ENCODE measurements at regions not wholly inside any gene's neighbourhood (a gene's known extent, or its start where the extent isn't known, plus 50 kb on each side); places are given as distances from the start of the nearest gene placed in this dataset.

GRCh38 chr6:125370343-125370742 is 68.6 kb upstream of the HDDC2 start:
- H4K8ac ChIP-seq (replicated peaks; ENCODE audit: insufficient read length, low read depth, low read length): no peak overlapping the region
- no peaks in the 10 kb centered on the region for H3K79me2 ChIP-seq (ENCODE audit: insufficient read depth, low read length)
- H3K9me3 ChIP-seq (ENCODE audit: control insufficient read depth, low read depth, low read length): no peaks in the 10 kb centered on the region
- no peak overlapping the region for H2AFZ ChIP-seq (ENCODE audit: low read length)
- H2BK15ac ChIP-seq (ENCODE audit: low read depth, low read length): no peak overlapping the region
- H3K27ac ChIP-seq (ENCODE audit: insufficient read length, low read depth, low read length): no peak overlapping the region
- no peak overlapping the region for H3K4ac ChIP-seq (ENCODE audit: low read depth, low read length)
- H2BK12ac ChIP-seq (ENCODE audit: insufficient read length, low read depth, low read length): no peak overlapping the region
- H3K79me1 ChIP-seq (ENCODE audit: insufficient read depth, low read depth, low read length, poor library complexity, severe bottlenecking): no peaks in the 10 kb centered on the region
- H3K9ac ChIP-seq (ENCODE audit: extremely low read depth, insufficient read length, low read length): no peak overlapping the region
- H3K23ac ChIP-seq (ENCODE audit: insufficient read length, low read depth, low read length): no peak overlapping the region
- no peaks in the 10 kb centered on the region for H3K4me1 ChIP-seq (ENCODE audit: insufficient read depth, low read length)
- H3K4me2 ChIP-seq (ENCODE audit: insufficient read depth, insufficient read length, low read length): no peak overlapping the region
- H3K36me3 Mint-ChIP-seq (ENCODE audit: insufficient read depth in 1 of 3, low read depth in 3 of 3): no peaks in the 10 kb centered on the region
- no peak overlapping the region for H2BK120ac ChIP-seq (ENCODE audit: low read depth, low read length, poor library complexity, severe bottlenecking)
- TF ChIP-seq, protein P1, sequence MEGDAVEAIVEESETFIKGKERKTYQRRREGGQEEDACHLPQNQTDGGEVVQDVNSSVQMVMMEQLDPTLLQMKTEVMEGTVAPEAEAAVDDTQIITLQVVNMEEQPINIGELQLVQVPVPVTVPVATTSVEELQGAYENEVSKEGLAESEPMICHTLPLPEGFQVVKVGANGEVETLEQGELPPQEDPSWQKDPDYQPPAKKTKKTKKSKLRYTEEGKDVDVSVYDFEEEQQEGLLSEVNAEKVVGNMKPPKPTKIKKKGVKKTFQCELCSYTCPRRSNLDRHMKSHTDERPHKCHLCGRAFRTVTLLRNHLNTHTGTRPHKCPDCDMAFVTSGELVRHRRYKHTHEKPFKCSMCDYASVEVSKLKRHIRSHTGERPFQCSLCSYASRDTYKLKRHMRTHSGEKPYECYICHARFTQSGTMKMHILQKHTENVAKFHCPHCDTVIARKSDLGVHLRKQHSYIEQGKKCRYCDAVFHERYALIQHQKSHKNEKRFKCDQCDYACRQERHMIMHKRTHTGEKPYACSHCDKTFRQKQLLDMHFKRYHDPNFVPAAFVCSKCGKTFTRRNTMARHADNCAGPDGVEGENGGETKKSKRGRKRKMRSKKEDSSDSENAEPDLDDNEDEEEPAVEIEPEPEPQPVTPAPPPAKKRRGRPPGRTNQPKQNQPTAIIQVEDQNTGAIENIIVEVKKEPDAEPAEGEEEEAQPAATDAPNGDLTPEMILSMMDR (conservative IDR thresholded peaks at IDR 0.05): no peak
- DNase-seq: no peak
- 0 out of 2 replicates have a peak overlapping the region, but pooled peaks have one; percentile 31 for H3K14ac ChIP-seq (ENCODE audit: insufficient read depth, low read length)
- no peaks in the 10 kb centered on the region for H3K23me2 ChIP-seq (ENCODE audit: insufficient read length, low read depth, low read length, poor library complexity, severe bottlenecking)
- no peak overlapping the region for H3K4me3 Mint-ChIP-seq
- H4K20me1 ChIP-seq (ENCODE audit: control insufficient read depth, insufficient read depth, insufficient read length): no peaks in the 10 kb centered on the region
- H3K27me3 ChIP-seq (ENCODE audit: insufficient read depth, low read length): no peaks in the 10 kb centered on the region
- H3K4me1 Mint-ChIP-seq: peaks cover 5 to 6% of the 10 kb centered on the region in 2 experiments
- no peak overlapping the region for H3K27ac Mint-ChIP-seq
- H3T11ph ChIP-seq (ENCODE audit: low read length): no peak overlapping the region
- no peak overlapping the region for H3K18ac ChIP-seq (ENCODE audit: insufficient read length, low read depth, low read length)
- no peaks in the 10 kb centered on the region for H3K9me3 Mint-ChIP-seq
- peaks cover 19% of the 10 kb centered on the region for H3K27me3 Mint-ChIP-seq (ENCODE audit: low read depth)
- no peak overlapping the region for H4K91ac ChIP-seq (ENCODE audit: insufficient read length, low read depth, low read length)
- H4K5ac ChIP-seq (ENCODE audit: insufficient read length, low read depth, low read length): no peak overlapping the region
- no CpG with 5 or more reads among the region's 8 CpGs for WGBS (ENCODE audit: extremely low coverage, insufficient read length, low lambda C conversion rate)
- no peak overlapping the region for H2BK5ac ChIP-seq (ENCODE audit: insufficient read length, low read length)
- no peak overlapping the region for H3K56ac ChIP-seq (ENCODE audit: insufficient read length, low read depth, low read length)
- H2AK5ac ChIP-seq (ENCODE audit: insufficient read length, low read length): no peak overlapping the region
- no peak overlapping the region for H2BK20ac ChIP-seq (ENCODE audit: low read depth, low read length, poor library complexity, severe bottlenecking)
